Heart left ventricle (tissue), 13 donors: ENCODE measurements at regions not wholly inside any gene's neighbourhood (a gene's known extent, or its start where the extent isn't known, plus 50 kb on each side); places are given as distances from the start of the nearest gene placed in this dataset.

ENCODE experiments used
- POLR2A ChIP-seq, 2 donors: fragments of 450-650 bp; IDR thresholded peaks; one replicate each; pipeline ENCODE4 v1.6.1; 2017; ENCODE audit warnings: antibody characterized with exemption in 2 of 2, mild to moderate bottlenecking in 2 of 2, moderate library complexity in 2 of 2
- TF ChIP-seq, protein P1 (sequence below), 12 donors: fragments of 200-600 bp; sonication (generic) in 4 of 12; IDR thresholded peaks; one replicate each; pipeline versions ENCODE4 v1.5.0 to v1.8.0; 2018 to 2022; ENCODE audit warnings: antibody characterized with exemption in 12 of 12, mild to moderate bottlenecking in 5 of 12
- donor health status: ischemic (EF 13 %, LVEDD 7.1; RV severe dilation, severe dysfunction).
- donor health status: DM: no; HTN: yes; CAD: no.
- donor health status: DM: no; HTN: no; CAD: no.
- donor health status: ischemic (EF 25% LVEDD 6.9; RV normal size, moderate dysfunction).
- donor health status: ischemic (EF 25% LVEDD 5.7; RV mildly dilated, moderate dysfunction).
- donor health status: ischemic (EF 35%, LVEDD 5.7; RV mildly dilated, moderate dysfunction).
- donor health status: nonischemic (EF 11% LVEDD 7.7; RV severe dilation, severe dysfunction).
- donor health status: DM: yes; HTN: yes; CAD: no.
- donor health status: PGD.
- donor health status: ischemic (EF 29% LVEDD 5.4; RV normal size, mild dysfunction).
- donor health status: nonischemic (EF 23%, LVEDD 6.1; RV moderate dilation, normal function).

DNA sequence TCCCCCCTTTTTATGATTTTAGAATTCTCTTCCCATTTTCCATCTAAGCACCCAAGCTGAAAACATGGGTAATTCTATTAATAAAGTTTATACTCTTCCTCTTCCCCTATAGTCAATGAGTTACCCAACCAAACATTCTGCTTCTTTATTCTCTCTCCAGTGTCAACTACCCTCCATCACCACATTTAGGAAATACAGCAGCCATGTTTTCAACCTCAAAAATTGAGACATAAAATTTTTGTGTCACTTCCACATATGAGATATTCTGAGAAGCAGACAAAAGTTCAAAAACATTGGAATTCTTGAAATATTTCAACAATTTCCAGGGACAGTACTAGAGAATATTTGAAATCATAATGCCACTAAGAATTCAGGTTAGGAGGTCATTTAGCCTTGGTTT is 64.8 kb upstream of the ATP1A1 start:
- TF ChIP-seq, protein P1, sequence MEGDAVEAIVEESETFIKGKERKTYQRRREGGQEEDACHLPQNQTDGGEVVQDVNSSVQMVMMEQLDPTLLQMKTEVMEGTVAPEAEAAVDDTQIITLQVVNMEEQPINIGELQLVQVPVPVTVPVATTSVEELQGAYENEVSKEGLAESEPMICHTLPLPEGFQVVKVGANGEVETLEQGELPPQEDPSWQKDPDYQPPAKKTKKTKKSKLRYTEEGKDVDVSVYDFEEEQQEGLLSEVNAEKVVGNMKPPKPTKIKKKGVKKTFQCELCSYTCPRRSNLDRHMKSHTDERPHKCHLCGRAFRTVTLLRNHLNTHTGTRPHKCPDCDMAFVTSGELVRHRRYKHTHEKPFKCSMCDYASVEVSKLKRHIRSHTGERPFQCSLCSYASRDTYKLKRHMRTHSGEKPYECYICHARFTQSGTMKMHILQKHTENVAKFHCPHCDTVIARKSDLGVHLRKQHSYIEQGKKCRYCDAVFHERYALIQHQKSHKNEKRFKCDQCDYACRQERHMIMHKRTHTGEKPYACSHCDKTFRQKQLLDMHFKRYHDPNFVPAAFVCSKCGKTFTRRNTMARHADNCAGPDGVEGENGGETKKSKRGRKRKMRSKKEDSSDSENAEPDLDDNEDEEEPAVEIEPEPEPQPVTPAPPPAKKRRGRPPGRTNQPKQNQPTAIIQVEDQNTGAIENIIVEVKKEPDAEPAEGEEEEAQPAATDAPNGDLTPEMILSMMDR (IDR thresholded peaks at IDR 0.05) = no peak
- no peak for TF ChIP-seq POLR2A (IDR thresholded peaks at IDR 0.05)
